IPS DF 6.9 (cell line): ENCODE measurements at regions not wholly inside any gene's neighbourhood (a gene's known extent, or its start where the extent isn't known, plus 50 kb on each side); places are given as distances from the start of the nearest gene placed in this dataset.
"Not testable (repeated sequence)": the region's sequence is repeated elsewhere in the genome, so short reads cannot be mapped to it uniquely, and the experiment has no call there.

Experiments used
- DNase-seq: peaks from one replicate; pipeline ENCODE4 v3.0.0-alpha.2; 2013; ENCODE audit warnings: low read depth, low spot score
- H3K27ac ChIP-seq: one replicate; pipeline ENCODE4 v1.5.1; 2013; ENCODE audit warnings: low read length, control low read depth
- H3K27me3 ChIP-seq: 2 replicates; pipeline ENCODE4 v1.6.1; 2013; ENCODE audit warnings: mild to moderate bottlenecking, low read length; ENCODE audit not compliant: control insufficient read depth, insufficient read depth
- H3K36me3 ChIP-seq: 2 replicates; pipeline ENCODE4 v1.6.1; 2013; ENCODE audit warnings: low read length; ENCODE audit not compliant: control insufficient read depth, insufficient read depth
- H3K4me1 ChIP-seq: 2 replicates; pipeline ENCODE4 v1.6.1; 2013; ENCODE audit warnings: low read length; ENCODE audit not compliant: control insufficient read depth, insufficient read depth
- H3K4me3 ChIP-seq: 2 replicates; pipeline ENCODE4 v1.5.1; 2013; ENCODE audit warnings: mild to moderate bottlenecking, low read length
- H3K9me3 ChIP-seq: 2 replicates; pipeline ENCODE4 v1.6.1; 2013; ENCODE audit warnings: low read length, inconsistent platforms; ENCODE audit not compliant: control insufficient read depth, insufficient read depth
- WGBS: extraction: QIAGEN DNeasy Blood & Tissue Kit; methylation state at CpG from one replicate; pipeline ENCODE4 v1.1.7; 2013; ENCODE audit warnings: mixed read lengths, missing lambda C conversion rate; ENCODE audit not compliant: insufficient read length, insufficient coverage; 5-methylcytosine and 5-hydroxymethylcytosine counted together

GRCh38 chr15:66965201-66965900 is 100.1 kb upstream of the SMAD3 start:
- no CpG with 5 or more reads among the region's 10 CpGs for WGBS
- DNase-seq = no peak
- Histone ChIP-seq H3K4me1 (no peaks in the 10 kb centered on the region), H3K36me3 (no peaks in the 10 kb centered on the region), H3K4me3 (no peak overlapping the region), H3K27ac (no peak overlapping the region), H3K9me3 (no peaks in the 10 kb centered on the region), H3K27me3 (no peaks in the 10 kb centered on the region)

- no peak overlapping the region for H3K27ac ChIP-seq
- no peak for DNase-seq
- no peak overlapping the region for H3K4me3 ChIP-seq
- H3K4me1 ChIP-seq = no peaks in the 10 kb centered on the region
- H3K9me3 ChIP-seq = no peaks in the 10 kb centered on the region
- no peaks in the 10 kb centered on the region for H3K27me3 ChIP-seq
- WGBS = no CpG with 5 or more reads among the region's 2 CpGs
- H3K36me3 ChIP-seq = no peaks in the 10 kb centered on the region
These were observed 99.1 kb upstream of the SMAD3 start for GRCh38 chr15:66966256-66966655.

- WGBS = no CpG with 5 or more reads among the region's 10 CpGs
- no peak overlapping the region for H3K27ac ChIP-seq
- no peak overlapping the region for H3K4me3 ChIP-seq
- no peaks in the 10 kb centered on the region for H3K36me3 ChIP-seq
- DNase-seq = no peak
- H3K27me3 ChIP-seq = no peaks in the 10 kb centered on the region
- H3K4me1 ChIP-seq = no peaks in the 10 kb centered on the region
- H3K9me3 ChIP-seq = no peaks in the 10 kb centered on the region
These were observed 96.4 kb upstream of the SMAD3 start for GRCh38 chr15:66968806-66969596.

- H3K9me3 ChIP-seq, H3K27me3 ChIP-seq: not testable (repeated sequence)
- no CpG with 5 or more reads among the region's 10 CpGs for WGBS
These were observed 91.3 kb upstream of the SMAD3 start for GRCh38 chr15:66974131-66974530.

GRCh38 chr15:66976106-66976640 is 89.2 kb upstream of the SMAD3 start:
- not testable (repeated sequence) for H3K36me3 ChIP-seq, H3K4me3 ChIP-seq, DNase-seq, H3K27ac ChIP-seq, H3K27me3 ChIP-seq, H3K4me1 ChIP-seq, H3K9me3 ChIP-seq
- WGBS = no CpG with 5 or more reads among the region's 18 CpGs

More at GRCh38 chr15:66974131-66974530, 91.3 kb upstream of the SMAD3 start:
- H3K27ac ChIP-seq, H3K4me1 ChIP-seq, H3K36me3 ChIP-seq, H3K4me3 ChIP-seq, DNase-seq: not testable (repeated sequence)

- no CpG with 5 or more reads among the region's 3 CpGs for WGBS
- not testable (repeated sequence) for H3K27ac ChIP-seq, H3K36me3 ChIP-seq, H3K9me3 ChIP-seq, DNase-seq, H3K4me3 ChIP-seq, H3K4me1 ChIP-seq, H3K27me3 ChIP-seq
These were observed 85.1 kb upstream of the SMAD3 start for GRCh38 chr15:66980326-66980725.

- no CpG with 5 or more reads among the region's 6 CpGs for WGBS
These were observed 83.6 kb upstream of the SMAD3 start for GRCh38 chr15:66981771-66982170.

GRCh38 chr15:66982250-66982649 is 83.2 kb upstream of the SMAD3 start:
- Histone ChIP-seq H3K27ac (no peak overlapping the region), H3K27me3 (no peaks in the 10 kb centered on the region), H3K36me3 (no peaks in the 10 kb centered on the region), H3K4me3 (no peak overlapping the region), H3K9me3 (no peaks in the 10 kb centered on the region; the same call in 1 of the 2 replicates), H3K4me1 (no peaks in the 10 kb centered on the region)
- DNase-seq = no peak
- WGBS = no CpG with 5 or more reads among the region's 4 CpGs

More at GRCh38 chr15:66981771-66982170, 83.6 kb upstream of the SMAD3 start:
- no peak for DNase-seq
- H3K36me3 ChIP-seq = no peaks in the 10 kb centered on the region
- H3K4me1 ChIP-seq = no peaks in the 10 kb centered on the region
- no peaks in the 10 kb centered on the region for H3K27me3 ChIP-seq
- H3K9me3 ChIP-seq = no peaks in the 10 kb centered on the region; the same call in 1 of the 2 replicates
- no peak overlapping the region for H3K4me3 ChIP-seq
- H3K27ac ChIP-seq = no peak overlapping the region

GRCh38 chr15:66982816-66983215 is 82.6 kb upstream of the SMAD3 start:
- H3K9me3 ChIP-seq = no peaks in the 10 kb centered on the region
- no peaks in the 10 kb centered on the region for H3K36me3 ChIP-seq
- H3K27me3 ChIP-seq = no peaks in the 10 kb centered on the region
- H3K27ac ChIP-seq = no peak overlapping the region
- H3K4me1 ChIP-seq = no peaks in the 10 kb centered on the region
- DNase-seq = no peak
- no peak overlapping the region for H3K4me3 ChIP-seq

GRCh38 chr15:66985653-66986052 is 79.7 kb upstream of the SMAD3 start:
- H3K27ac ChIP-seq = no peak overlapping the region

More at GRCh38 chr15:66985653-66986052, 79.7 kb upstream of the SMAD3 start:
- H3K27me3 ChIP-seq = no peaks in the 10 kb centered on the region
- no CpG with 5 or more reads among the region's 8 CpGs for WGBS
- no peaks in the 10 kb centered on the region for H3K36me3 ChIP-seq
- H3K9me3 ChIP-seq = no peaks in the 10 kb centered on the region
- no peak overlapping the region for H3K4me3 ChIP-seq
- no peak for DNase-seq
- no peaks in the 10 kb centered on the region for H3K4me1 ChIP-seq
